ENCODE measurements at regions not wholly inside any gene's neighbourhood (a gene's known extent, or its start where the extent isn't known, plus 50 kb on each side); places are given as distances from the start of the nearest gene placed in this dataset.
"Not testable (repeated sequence)": the region's sequence is repeated elsewhere in the genome, so short reads cannot be mapped to it uniquely, and the experiment has no call there.

DNA sequence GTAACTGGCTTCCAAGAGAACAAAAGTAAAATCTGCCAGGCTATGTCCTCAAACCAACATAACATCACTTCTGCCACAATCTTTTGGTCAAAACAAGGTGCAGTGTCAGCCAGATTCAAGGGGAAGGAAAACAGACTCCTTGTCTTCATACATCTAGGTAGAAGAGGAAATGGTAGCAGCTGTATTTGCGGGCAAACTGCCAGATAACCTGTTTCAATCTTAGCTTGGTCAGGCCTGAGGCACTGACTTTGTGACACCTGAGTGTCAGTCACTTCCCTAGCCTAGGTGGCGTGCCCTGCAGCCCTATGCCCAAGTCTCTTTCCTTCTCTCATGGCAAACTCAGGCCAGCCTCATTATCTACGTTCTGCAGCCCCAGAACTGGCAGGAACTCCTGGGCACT lies 146.2 kb upstream of the JADE1 start:
- H3K27me3 ChIP-seq (ENCODE audit: control insufficient read depth, insufficient read depth, low read length): no peaks in the 10 kb centered on the region

DNA sequence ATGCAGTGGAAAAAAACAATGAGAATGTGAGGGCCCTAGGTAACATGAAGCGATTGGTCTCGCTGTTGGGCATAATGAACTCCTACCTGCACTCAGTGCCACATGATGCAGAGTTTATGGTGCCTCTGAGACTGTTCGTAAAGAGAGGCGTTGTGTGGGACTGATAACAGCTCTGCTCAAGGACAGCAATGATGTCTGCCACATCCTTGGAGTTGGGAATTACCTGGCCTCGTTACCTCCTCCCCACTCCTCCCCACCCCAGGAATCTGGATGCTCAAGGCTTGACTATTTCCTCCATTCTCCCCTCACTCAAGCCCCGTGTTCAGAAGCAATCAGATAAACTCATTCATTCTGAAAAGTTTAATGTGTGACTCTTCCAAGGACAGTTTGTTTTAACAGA lies 148.0 kb upstream of the JADE1 start:
- Histone ChIP-seq H3K27me3 (ENCODE audit: control insufficient read depth, insufficient read depth, low read length) (no peaks in the 10 kb centered on the region), H3K9ac (ENCODE audit: low read depth, low read length) (no peak overlapping the region), H3K36me3 (ENCODE audit: control insufficient read depth, insufficient read depth, low read length) (no peaks in the 10 kb centered on the region), H3K4me1 (ENCODE audit: control insufficient read depth, insufficient read depth, low read length) (no peaks in the 10 kb centered on the region), H3K9me3 (ENCODE audit: control insufficient read depth, insufficient read depth, low read length) (no peaks in the 10 kb centered on the region), H3K4me3 (ENCODE audit: low read depth, low read length) (no peak overlapping the region)

More for the DNA sequence above, 146.2 kb upstream of the JADE1 start:
- no peaks in the 10 kb centered on the region for H3K4me1 ChIP-seq (ENCODE audit: control insufficient read depth, insufficient read depth, low read length)
- no peak overlapping the region for H3K4me3 ChIP-seq (ENCODE audit: low read depth, low read length)
- H3K9me3 ChIP-seq (ENCODE audit: control insufficient read depth, insufficient read depth, low read length): no peaks in the 10 kb centered on the region
- H3K9ac ChIP-seq (ENCODE audit: low read depth, low read length): no peak overlapping the region
- H3K36me3 ChIP-seq (ENCODE audit: control insufficient read depth, insufficient read depth, low read length): no peaks in the 10 kb centered on the region

DNA sequence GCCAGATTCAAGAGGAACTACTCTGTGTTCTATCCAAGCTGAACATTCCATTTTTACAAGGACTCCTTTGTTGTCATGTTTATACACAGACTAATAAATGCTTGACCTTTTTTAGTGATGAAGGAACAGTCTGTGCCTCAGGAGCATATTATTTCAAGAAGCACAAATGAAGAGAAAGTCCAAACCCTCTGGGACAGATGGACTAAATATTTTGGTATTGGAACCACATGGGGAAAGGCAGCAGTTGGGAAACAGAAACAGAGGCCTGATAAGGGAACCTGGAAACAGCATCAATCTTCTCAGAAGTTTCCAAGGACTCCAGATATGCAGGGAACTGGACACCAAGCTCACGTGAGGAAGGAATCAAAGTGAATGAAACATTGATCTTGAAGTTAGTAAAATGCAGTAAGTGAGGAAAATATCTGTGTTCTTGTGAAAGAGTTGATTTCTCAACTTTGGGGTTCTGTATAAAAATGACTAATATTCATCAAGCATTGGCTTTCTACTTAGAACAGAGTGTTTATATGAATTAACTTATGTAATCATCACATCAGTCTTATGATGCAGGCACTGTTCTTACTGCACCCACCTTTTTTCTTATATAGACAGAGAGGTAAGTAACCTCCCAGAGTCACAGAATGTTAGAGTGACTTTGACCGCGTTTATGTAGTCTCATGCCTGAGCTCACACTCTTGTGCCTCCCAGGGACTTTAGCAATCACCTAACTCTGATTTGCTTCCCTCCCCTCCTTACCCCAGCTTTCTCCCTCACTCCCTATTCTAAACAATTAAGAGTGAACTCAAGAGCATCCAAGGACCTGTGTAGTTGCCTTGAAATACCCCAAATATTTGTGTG lies 148.9 kb upstream of the JADE1 start:
- Histone ChIP-seq H3K27me3 (ENCODE audit: control insufficient read depth, insufficient read depth, low read length) (no peaks in the 10 kb centered on the region), H3K4me1 (ENCODE audit: control insufficient read depth, insufficient read depth, low read length) (no peaks in the 10 kb centered on the region), H3K36me3 (ENCODE audit: control insufficient read depth, insufficient read depth, low read length) (no peaks in the 10 kb centered on the region), H3K9me3 (ENCODE audit: control insufficient read depth, insufficient read depth, low read length) (no peaks in the 10 kb centered on the region), H3K9ac (ENCODE audit: low read depth, low read length) (no peak overlapping the region), H3K4me3 (ENCODE audit: low read depth, low read length) (no peak overlapping the region)

DNA sequence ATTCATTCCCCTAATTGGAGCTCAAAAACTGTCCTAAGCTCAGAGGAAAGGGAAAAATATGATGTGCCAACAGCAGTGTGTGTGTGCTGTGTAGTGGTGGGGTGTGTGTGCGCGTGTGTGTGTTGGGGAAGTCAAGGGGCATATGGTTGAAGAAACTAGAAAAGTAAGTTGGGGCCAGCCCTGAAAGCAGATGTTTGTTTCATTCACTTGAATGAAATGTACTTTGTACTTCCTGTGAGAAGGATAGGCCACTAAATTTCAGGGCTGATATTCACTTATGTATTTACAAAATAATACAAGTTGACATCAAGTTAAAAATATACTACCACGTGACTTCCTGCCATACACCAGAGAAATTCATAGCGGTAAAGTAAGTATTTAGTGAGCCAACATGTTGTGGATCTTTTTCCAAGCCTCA lies 151.3 kb upstream of the JADE1 start:
- H3K27me3 ChIP-seq (ENCODE audit: control insufficient read depth, insufficient read depth, low read length): no peaks in the 10 kb centered on the region
- peaks cover 7% of the 10 kb centered on the region for H3K4me1 ChIP-seq (ENCODE audit: control insufficient read depth, insufficient read depth, low read length)
- H3K36me3 ChIP-seq (ENCODE audit: control insufficient read depth, insufficient read depth, low read length): no peaks in the 10 kb centered on the region
- no peak overlapping the region for H3K9ac ChIP-seq (ENCODE audit: low read depth, low read length)
- H3K9me3 ChIP-seq (ENCODE audit: control insufficient read depth, insufficient read depth, low read length): peaks cover 5% of the 10 kb centered on the region
- no peak overlapping the region for H3K4me3 ChIP-seq (ENCODE audit: low read depth, low read length)

DNA sequence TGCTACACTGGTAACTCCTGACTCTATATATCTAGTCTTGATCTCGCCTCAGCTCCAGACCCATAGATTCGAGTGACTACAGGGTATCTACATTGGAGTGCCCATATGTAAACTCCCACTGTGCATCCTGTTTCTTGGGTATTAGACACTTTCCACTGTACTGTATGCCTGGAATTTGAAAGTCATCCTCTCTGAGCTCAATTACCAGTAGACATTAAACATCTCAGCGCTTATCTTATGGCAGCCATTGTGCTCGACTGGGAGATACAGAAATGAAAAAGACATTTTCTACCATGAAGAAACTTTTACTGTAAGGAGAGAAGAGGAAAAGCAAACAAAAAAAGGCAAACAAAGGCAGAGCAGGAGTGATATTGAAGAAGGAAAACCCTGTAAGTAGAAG lies 151.9 kb upstream of the JADE1 start:
- no peaks in the 10 kb centered on the region for H3K36me3 ChIP-seq (ENCODE audit: control insufficient read depth, insufficient read depth, low read length)
- H3K9me3 ChIP-seq (ENCODE audit: control insufficient read depth, insufficient read depth, low read length): peaks cover 5% of the 10 kb centered on the region
- H3K27me3 ChIP-seq (ENCODE audit: control insufficient read depth, insufficient read depth, low read length): no peaks in the 10 kb centered on the region
- H3K9ac ChIP-seq (ENCODE audit: low read depth, low read length): no peak overlapping the region
- no peak overlapping the region for H3K4me3 ChIP-seq (ENCODE audit: low read depth, low read length)
- peaks cover 7% of the 10 kb centered on the region for H3K4me1 ChIP-seq (ENCODE audit: control insufficient read depth, insufficient read depth, low read length)

GRCh38 chr4:128654465-128654864 lies 155.0 kb upstream of the JADE1 start:
- no peak overlapping the region for H3K9ac ChIP-seq (ENCODE audit: low read depth, low read length)
- peaks cover 7% of the 10 kb centered on the region for H3K4me1 ChIP-seq (ENCODE audit: control insufficient read depth, insufficient read depth, low read length)
- H3K4me3 ChIP-seq (ENCODE audit: low read depth, low read length): no peak overlapping the region
- no peaks in the 10 kb centered on the region for H3K36me3 ChIP-seq (ENCODE audit: control insufficient read depth, insufficient read depth, low read length)
- H3K27me3 ChIP-seq (ENCODE audit: control insufficient read depth, insufficient read depth, low read length): no peaks in the 10 kb centered on the region
- peaks cover 5% of the 10 kb centered on the region for H3K9me3 ChIP-seq (ENCODE audit: control insufficient read depth, insufficient read depth, low read length)

- no peaks in the 10 kb centered on the region for H3K36me3 ChIP-seq (ENCODE audit: control insufficient read depth, insufficient read depth, low read length)
- peaks cover 9% of the 10 kb centered on the region for H3K4me1 ChIP-seq (ENCODE audit: control insufficient read depth, insufficient read depth, low read length)
- no peak overlapping the region for H3K9ac ChIP-seq (ENCODE audit: low read depth, low read length)
These were observed 155.7 kb upstream of the JADE1 start for GRCh38 chr4:128653527-128654444.

GRCh38 chr4:128649575-128650205 lies 159.8 kb upstream of the JADE1 start:
- Histone ChIP-seq H3K36me3 (ENCODE audit: control insufficient read depth, insufficient read depth, low read length) (no peaks in the 10 kb centered on the region), H3K27me3 (ENCODE audit: control insufficient read depth, insufficient read depth, low read length) (no peaks in the 10 kb centered on the region), H3K9ac (ENCODE audit: low read depth, low read length) (no peak overlapping the region), H3K4me3 (ENCODE audit: low read depth, low read length) (no peak overlapping the region), H3K4me1 (ENCODE audit: control insufficient read depth, insufficient read depth, low read length) (peaks cover 13% of the 10 kb centered on the region), H3K9me3 (ENCODE audit: control insufficient read depth, insufficient read depth, low read length) (no peaks in the 10 kb centered on the region)

More at GRCh38 chr4:128653527-128654444, 155.7 kb upstream of the JADE1 start:
- Histone ChIP-seq H3K27me3 (ENCODE audit: control insufficient read depth, insufficient read depth, low read length) (no peaks in the 10 kb centered on the region), H3K4me3 (ENCODE audit: low read depth, low read length) (no peak overlapping the region), H3K9me3 (ENCODE audit: control insufficient read depth, insufficient read depth, low read length) (peaks cover 5% of the 10 kb centered on the region)

GRCh38 chr4:128649161-128649560 lies 160.3 kb upstream of the JADE1 start:
- Histone ChIP-seq H3K4me1 (ENCODE audit: control insufficient read depth, insufficient read depth, low read length) (peaks cover 13% of the 10 kb centered on the region), H3K36me3 (ENCODE audit: control insufficient read depth, insufficient read depth, low read length) (no peaks in the 10 kb centered on the region), H3K9ac (ENCODE audit: low read depth, low read length) (no peak overlapping the region), H3K27me3 (ENCODE audit: control insufficient read depth, insufficient read depth, low read length) (no peaks in the 10 kb centered on the region), H3K4me3 (ENCODE audit: low read depth, low read length) (no peak overlapping the region), H3K9me3 (ENCODE audit: control insufficient read depth, insufficient read depth, low read length) (no peaks in the 10 kb centered on the region)

DNA sequence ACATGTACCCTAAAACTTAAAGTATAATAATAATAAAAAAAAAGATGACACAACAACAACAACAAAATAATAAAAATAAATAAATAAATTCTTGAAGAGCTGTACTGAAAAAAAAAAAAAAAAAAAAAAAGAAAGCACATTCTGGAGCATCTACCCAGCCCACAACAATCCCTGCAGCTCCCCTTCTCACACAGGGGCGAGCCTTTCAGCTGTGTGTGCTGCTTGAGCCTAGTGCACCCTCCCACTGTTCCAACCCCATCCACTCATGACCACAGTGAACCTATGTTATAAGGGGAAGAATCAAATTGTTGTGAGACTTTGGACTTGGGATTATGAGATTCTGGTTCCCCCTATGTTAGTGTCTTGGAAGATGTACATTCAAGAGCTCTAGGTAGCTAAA lies 161.5 kb upstream of the JADE1 start:
- Histone ChIP-seq H3K36me3 (ENCODE audit: control insufficient read depth, insufficient read depth, low read length) (no peaks in the 10 kb centered on the region), H3K9me3 (ENCODE audit: control insufficient read depth, insufficient read depth, low read length) (no peaks in the 10 kb centered on the region), H3K9ac (ENCODE audit: low read depth, low read length) (no peak overlapping the region), H3K4me3 (ENCODE audit: low read depth, low read length) (no peak overlapping the region), H3K27me3 (ENCODE audit: control insufficient read depth, insufficient read depth, low read length) (no peaks in the 10 kb centered on the region), H3K4me1 (ENCODE audit: control insufficient read depth, insufficient read depth, low read length) (peaks cover 6% of the 10 kb centered on the region)

DNA sequence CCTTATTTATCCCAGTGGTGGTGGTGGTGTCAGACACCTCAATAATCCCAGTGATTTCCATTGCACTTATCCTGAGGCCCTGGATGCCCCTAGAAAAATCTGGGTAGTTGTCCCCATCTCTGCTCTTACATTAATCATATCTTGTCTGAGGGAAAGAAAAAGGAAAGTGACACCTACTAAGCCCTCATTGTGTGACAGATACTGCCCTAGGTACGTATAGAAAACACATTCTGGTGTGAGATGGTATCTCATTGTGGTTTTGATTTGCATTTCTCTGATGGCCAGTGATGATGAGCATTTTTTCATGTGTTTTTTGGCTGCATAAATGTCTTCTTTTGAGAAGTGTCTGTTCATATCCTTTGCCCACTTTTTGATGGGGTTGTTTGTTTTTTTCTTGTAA lies 162.6 kb upstream of the JADE1 start:
- not testable (repeated sequence) for H3K36me3 ChIP-seq (ENCODE audit: control insufficient read depth, insufficient read depth, low read length); H3K9me3 ChIP-seq (ENCODE audit: control insufficient read depth, insufficient read depth, low read length); H3K4me1 ChIP-seq (ENCODE audit: control insufficient read depth, insufficient read depth, low read length); H3K4me3 ChIP-seq (ENCODE audit: low read depth, low read length); H3K9ac ChIP-seq (ENCODE audit: low read depth, low read length); H3K27me3 ChIP-seq (ENCODE audit: control insufficient read depth, insufficient read depth, low read length)
